WERI-Rb-1 (cell line): ENCODE measurements at regions not wholly inside any gene's neighbourhood (a gene's known extent, or its start where the extent isn't known, plus 50 kb on each side); places are given as distances from the start of the nearest gene placed in this dataset.

Source experiments
- DNase-seq: peaks from one replicate; pipeline ENCODE4 v3.0.0-alpha.2; 2020
- H3K27ac ChIP-seq: fragments of 250-450 bp; sonication (Bioruptor Pico); 2 replicates; pipeline ENCODE4 v1.5.1; 2020; ENCODE audit warnings: mild to moderate bottlenecking, moderate library complexity
- H3K27me3 ChIP-seq: fragments of 250-450 bp; sonication (Bioruptor Pico); 2 replicates; pipeline ENCODE4 v1.5.1; 2021; ENCODE audit warnings: mild to moderate bottlenecking, low read depth, moderate library complexity; ENCODE audit not compliant: insufficient read depth, severe bottlenecking
- H3K36me3 ChIP-seq: fragments of 250-450 bp; sonication (Bioruptor Pico); 2 replicates; pipeline ENCODE4 v1.5.1; 2020; ENCODE audit warnings: mild to moderate bottlenecking, moderate library complexity
- H3K4me3 ChIP-seq: 2 replicates; pipeline ENCODE4 v1.5.1; 2011; ENCODE audit warnings: low read depth, mild to moderate bottlenecking, control low read depth, low read length
- H3K9me3 ChIP-seq: fragments of 250-450 bp; sonication (Bioruptor Pico); 2 replicates; pipeline ENCODE4 v1.5.1; 2021; ENCODE audit warnings: mild to moderate bottlenecking, moderate library complexity; ENCODE audit not compliant: severe bottlenecking
- TF ChIP-seq, protein P1 (sequence below): IDR thresholded peaks from 2 replicates; pipeline ENCODE4 v1.5.1; 2011; ENCODE audit warnings: low read depth, mild to moderate bottlenecking, control low read depth, inconsistent platforms, low read length

DNA sequence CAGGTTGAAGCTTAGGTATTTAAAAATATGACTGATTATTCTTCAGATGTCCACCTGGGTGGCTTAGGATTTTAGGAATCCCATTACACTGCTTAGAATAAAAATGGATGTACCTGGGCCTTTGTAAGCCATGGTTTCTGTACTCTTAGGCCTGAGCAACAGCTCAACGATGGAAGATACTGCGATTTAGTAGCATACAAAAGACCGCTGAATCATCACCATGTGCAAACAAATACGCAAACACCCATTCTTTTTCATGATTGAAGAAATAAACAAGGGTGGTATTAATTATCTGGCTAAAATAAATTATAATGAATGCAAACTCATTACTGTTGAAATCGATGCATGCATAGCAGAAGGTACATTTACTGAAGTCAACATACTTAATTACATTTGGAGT is 188.9 kb downstream of the ZNF330 start:
- Histone ChIP-seq H3K9me3 (no peaks in the 10 kb centered on the region), H3K27ac (no peak overlapping the region), H3K27me3 (no peaks in the 10 kb centered on the region), H3K4me3 (no peak overlapping the region), H3K36me3 (no peaks in the 10 kb centered on the region)
- DNase-seq = no peak
- TF ChIP-seq, protein P1, sequence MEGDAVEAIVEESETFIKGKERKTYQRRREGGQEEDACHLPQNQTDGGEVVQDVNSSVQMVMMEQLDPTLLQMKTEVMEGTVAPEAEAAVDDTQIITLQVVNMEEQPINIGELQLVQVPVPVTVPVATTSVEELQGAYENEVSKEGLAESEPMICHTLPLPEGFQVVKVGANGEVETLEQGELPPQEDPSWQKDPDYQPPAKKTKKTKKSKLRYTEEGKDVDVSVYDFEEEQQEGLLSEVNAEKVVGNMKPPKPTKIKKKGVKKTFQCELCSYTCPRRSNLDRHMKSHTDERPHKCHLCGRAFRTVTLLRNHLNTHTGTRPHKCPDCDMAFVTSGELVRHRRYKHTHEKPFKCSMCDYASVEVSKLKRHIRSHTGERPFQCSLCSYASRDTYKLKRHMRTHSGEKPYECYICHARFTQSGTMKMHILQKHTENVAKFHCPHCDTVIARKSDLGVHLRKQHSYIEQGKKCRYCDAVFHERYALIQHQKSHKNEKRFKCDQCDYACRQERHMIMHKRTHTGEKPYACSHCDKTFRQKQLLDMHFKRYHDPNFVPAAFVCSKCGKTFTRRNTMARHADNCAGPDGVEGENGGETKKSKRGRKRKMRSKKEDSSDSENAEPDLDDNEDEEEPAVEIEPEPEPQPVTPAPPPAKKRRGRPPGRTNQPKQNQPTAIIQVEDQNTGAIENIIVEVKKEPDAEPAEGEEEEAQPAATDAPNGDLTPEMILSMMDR = no peak

DNA sequence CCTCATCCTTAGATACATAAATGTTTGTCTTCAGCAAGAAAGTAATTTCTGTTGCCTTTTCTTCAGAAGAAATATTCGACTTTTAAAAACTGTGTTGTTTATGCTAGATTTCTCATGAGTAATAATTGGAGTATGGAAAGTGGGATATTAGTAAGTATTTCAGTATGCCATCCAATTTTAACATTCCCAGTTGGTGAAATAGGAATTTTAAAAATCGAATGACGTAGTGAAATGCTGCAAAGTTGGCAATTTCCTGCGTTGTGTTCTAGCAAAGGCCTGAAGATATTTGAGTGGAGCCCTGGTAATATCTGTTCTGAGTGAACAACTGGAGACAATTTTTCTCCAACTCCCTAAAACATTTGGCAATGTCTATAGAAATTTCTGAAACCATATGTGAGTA is 190.1 kb downstream of the ZNF330 start:
- no peak for DNase-seq
- no peaks in the 10 kb centered on the region for H3K27me3 ChIP-seq
- no peaks in the 10 kb centered on the region for H3K9me3 ChIP-seq
- TF ChIP-seq, protein P1 = no peak
- H3K36me3 ChIP-seq = no peaks in the 10 kb centered on the region
- no peak overlapping the region for H3K27ac ChIP-seq
- H3K4me3 ChIP-seq = no peak overlapping the region

DNA sequence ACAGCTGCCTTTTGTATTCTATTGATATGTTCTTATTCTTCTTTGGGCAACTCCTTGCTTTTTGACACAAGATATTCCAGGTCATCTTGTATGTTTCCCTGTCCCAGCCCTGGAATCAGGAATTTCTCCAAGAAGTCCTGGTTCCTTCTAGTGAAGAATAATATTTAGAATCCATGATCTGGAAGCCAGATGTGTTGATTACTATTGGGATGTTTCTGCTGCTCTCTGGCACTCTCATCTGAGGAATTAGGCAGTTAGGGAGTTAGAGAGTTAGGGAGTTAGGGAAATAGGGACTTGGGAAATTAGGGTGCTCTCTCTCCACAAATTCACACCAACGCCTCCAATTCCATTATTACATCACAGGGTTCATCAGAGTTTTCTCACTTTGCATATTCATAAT is 191.2 kb downstream of the ZNF330 start:
- Histone ChIP-seq H3K27me3 (no peaks in the 10 kb centered on the region), H3K36me3 (no peaks in the 10 kb centered on the region), H3K4me3 (no peak overlapping the region)

DNA sequence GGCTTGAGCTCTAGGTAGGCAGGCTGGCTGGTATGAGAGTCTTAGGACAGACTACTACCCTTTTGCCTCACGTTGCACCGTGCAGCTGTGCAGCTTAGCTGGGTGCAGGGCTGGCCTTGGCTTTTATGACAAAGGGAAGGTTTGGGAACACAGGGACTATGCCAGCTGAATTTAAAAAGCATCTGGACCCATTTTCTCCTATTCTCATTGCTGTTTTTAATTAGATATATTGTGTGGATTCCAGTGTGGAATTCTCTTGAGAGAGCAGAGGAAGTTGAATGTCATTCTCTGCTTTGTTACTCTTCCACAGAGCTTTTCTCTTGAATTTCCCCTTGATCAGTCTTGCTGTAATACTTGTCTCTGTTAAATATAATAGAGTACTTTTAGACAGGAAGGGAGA is 192.7 kb downstream of the ZNF330 start:
- Histone ChIP-seq H3K27ac (no peak overlapping the region), H3K36me3 (no peaks in the 10 kb centered on the region), H3K9me3 (no peaks in the 10 kb centered on the region), H3K4me3 (no peak overlapping the region), H3K27me3 (no peaks in the 10 kb centered on the region)
- no peak for DNase-seq
- TF ChIP-seq, protein P1 = no peak

More for the DNA sequence above, 191.2 kb downstream of the ZNF330 start:
- no peak overlapping the region for H3K27ac ChIP-seq
- DNase-seq = no peak
- H3K9me3 ChIP-seq = no peaks in the 10 kb centered on the region
- TF ChIP-seq, protein P1 = no peak

DNA sequence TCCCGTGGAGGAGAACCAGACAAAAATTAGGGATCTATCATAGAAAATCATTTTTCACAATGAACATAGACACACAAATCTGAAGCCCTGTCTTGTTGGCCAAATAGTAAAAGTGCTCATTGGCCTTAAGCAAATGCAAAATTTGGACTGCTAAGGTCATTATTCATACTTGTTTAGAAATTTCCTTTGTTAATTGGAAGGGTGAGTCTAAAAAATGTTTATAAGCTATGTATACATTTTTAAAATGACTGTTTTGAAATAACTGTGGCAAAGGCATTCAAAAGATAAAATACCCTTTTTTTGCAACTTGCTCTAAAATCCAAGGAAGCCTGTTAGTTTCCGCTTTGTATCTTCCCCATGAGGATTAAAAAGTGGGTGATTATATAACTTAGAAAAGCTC is 195.0 kb downstream of the ZNF330 start:
- TF ChIP-seq, protein P1 = no peak
- H3K27me3 ChIP-seq = no peaks in the 10 kb centered on the region
- H3K9me3 ChIP-seq = no peaks in the 10 kb centered on the region

DNA sequence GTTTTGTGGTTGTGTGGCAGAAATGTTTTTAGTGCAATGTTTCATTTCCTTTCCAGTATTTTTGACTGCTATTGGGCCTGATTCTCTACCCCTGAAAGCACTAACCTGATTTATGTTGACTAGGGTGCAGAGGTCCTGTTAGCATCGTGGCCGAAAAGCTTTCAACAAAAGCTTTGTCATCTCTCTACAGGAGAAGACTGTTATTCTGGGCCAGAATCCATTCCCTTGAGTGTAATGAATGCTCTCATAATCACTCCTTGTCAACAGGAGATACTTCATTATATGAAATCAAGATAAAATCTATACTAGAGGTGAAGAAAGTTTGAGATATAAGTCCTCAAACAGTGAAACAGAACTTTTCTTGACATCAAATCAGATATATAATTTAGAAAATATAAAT is 195.5 kb downstream of the ZNF330 start:
- H3K36me3 ChIP-seq = no peaks in the 10 kb centered on the region
- no peak for DNase-seq
- TF ChIP-seq, protein P1 = no peak
- H3K9me3 ChIP-seq = no peaks in the 10 kb centered on the region
- no peak overlapping the region for H3K27ac ChIP-seq
- no peak overlapping the region for H3K4me3 ChIP-seq
- H3K27me3 ChIP-seq = no peaks in the 10 kb centered on the region

More for the DNA sequence above, 195.0 kb downstream of the ZNF330 start:
- Histone ChIP-seq H3K4me3 (no peak overlapping the region), H3K27ac (no peak overlapping the region), H3K36me3 (no peaks in the 10 kb centered on the region)
- no peak for DNase-seq
